Adrenal gland (tissue), 5 donors: ENCODE measurements at regions not wholly inside any gene's neighbourhood (a gene's known extent, or its start where the extent isn't known, plus 50 kb on each side); places are given as distances from the start of the nearest gene placed in this dataset.

Experiments
- CTCF ChIP-seq, 6 experiments: fragments of 450-650 bp in 4 of 6; fragments of 200-600 bp in 2 of 6; sonication (generic) in 1 of 6; IDR thresholded peaks; 1 replicate in 5 of 6; 2 replicates in 1 of 6; pipeline versions ENCODE4 v1.5.1 to v1.8.0; 2016 to 2021; ENCODE audit warnings: antibody characterized with exemption in 6 of 6, mild to moderate bottlenecking in 2 of 6, moderate library complexity in 1 of 6
- POLR2A ChIP-seq, 2 donors: fragments of 450-650 bp; IDR thresholded peaks; one replicate each; pipeline ENCODE4 v1.6.1; 2017; ENCODE audit warnings: antibody characterized with exemption in 2 of 2, mild to moderate bottlenecking in 2 of 2, moderate library complexity in 1 of 2
- donor health status: DM: no; HTN: no; CAD: no.

DNA sequence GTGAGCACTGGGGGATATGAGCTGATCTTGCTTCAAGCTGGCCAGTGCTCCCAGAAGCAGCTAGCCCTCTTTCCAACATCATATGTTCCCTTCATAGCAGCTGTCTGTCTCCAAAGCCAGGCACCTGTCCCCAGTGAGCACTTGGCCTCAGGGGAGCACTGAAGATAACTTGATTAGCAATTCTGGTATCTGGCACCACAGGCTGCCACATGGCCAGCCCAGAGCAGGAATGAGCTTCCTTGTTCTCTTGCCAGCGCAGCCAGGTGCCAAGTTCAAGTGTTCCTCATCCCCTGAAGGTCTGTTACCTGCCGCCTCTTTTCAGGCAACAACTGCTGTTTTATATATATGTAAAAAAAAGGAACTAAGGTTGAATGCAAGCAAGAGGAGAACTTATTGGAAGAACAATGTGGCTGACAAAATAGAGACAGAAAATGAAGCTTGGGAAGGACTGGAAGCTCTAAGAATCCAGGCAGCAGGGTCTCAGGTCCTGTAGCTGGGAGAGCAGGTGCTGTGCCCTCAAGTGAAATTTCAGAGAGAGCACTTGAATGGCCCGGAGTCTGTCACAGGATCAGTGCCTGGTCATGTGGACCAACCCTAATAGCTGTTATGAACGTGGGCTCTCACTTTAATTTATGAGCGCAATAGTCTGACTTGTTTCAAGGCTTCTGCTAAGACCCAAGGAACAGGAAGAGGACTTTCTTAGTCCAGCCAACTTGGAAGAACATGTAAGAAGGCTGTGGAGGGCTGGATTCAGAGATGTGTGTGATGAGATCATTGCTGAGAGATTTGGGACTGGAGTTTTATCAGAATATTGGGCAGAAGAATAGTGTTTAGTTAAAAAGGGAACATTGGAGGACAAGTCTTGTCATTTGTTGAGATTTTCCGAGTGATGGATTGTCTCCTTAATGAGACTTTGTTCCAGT is 267.2 kb downstream of the GLRX3 start:
- no peak for TF ChIP-seq CTCF (IDR thresholded peaks at IDR 0.05)
- TF ChIP-seq POLR2A (IDR thresholded peaks at IDR 0.05): no peak
